ENCODE measurements at regions not wholly inside any gene's neighbourhood (a gene's known extent, or its start where the extent isn't known, plus 50 kb on each side); places are given as distances from the start of the nearest gene placed in this dataset.
"Not testable (repeated sequence)": the region's sequence is repeated elsewhere in the genome, so short reads cannot be mapped to it uniquely, and the experiment has no call there.

DNA sequence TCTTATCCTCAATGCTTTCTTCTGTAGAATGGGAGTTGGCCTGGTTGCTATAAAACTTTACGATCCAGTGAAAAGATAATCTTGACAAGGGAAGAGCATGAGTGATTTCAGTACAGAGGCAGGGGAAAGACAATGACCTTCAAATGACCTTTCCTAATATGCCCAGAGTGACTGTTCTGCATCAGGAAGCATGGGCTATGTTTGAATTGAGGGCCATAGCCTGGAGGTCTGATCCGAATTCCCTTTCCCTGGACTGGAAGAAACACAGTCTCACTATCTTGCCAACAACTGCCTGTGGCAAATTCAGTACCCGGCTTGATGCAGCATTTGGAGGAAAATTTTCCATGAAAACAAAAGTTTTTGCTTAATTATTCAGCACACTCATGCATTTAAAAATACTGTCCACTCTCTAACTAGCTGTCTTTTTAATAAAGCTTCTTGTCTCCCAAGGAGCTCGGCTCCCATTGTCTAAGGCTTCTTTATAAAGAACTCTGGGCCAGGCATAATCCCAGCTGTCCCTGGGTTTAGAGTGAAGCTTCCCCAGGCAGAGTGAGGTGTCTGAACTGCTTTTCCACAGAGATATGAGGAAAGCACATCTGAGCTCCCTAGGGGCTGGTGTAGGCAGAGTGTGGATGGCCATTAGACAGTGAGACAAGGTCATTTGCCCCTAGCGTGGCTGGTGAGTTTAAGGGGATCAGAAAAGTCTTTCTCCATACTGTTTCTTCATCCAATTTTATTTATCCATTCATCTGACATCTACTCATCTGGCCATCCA, 132.7 kb upstream of the CADM1 start:
- Mint-ChIP-seq H3K4me1 (ENCODE audit: unreplicated experiment) (no peaks in the 10 kb centered on the region), H3K9me3 (ENCODE audit: unreplicated experiment) (no peaks in the 10 kb centered on the region), H3K4me3 (ENCODE audit: unreplicated experiment) (no peak overlapping the region), H3K27ac (ENCODE audit: unreplicated experiment) (no peak overlapping the region), H3K36me3 (ENCODE audit: low read depth, unreplicated experiment) (no peaks in the 10 kb centered on the region), H3K27me3 (ENCODE audit: unreplicated experiment) (no peaks in the 10 kb centered on the region)
- TF ChIP-seq, protein P1, sequence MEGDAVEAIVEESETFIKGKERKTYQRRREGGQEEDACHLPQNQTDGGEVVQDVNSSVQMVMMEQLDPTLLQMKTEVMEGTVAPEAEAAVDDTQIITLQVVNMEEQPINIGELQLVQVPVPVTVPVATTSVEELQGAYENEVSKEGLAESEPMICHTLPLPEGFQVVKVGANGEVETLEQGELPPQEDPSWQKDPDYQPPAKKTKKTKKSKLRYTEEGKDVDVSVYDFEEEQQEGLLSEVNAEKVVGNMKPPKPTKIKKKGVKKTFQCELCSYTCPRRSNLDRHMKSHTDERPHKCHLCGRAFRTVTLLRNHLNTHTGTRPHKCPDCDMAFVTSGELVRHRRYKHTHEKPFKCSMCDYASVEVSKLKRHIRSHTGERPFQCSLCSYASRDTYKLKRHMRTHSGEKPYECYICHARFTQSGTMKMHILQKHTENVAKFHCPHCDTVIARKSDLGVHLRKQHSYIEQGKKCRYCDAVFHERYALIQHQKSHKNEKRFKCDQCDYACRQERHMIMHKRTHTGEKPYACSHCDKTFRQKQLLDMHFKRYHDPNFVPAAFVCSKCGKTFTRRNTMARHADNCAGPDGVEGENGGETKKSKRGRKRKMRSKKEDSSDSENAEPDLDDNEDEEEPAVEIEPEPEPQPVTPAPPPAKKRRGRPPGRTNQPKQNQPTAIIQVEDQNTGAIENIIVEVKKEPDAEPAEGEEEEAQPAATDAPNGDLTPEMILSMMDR (IDR thresholded peaks at IDR 0.05; ENCODE audit: unreplicated experiment) = no peak
- no peak for DNase-seq (ENCODE audit: low spot score)

GRCh38 chr11:115633977-115634376, 129.8 kb upstream of the CADM1 start:
- not testable (repeated sequence) for H3K27ac Mint-ChIP-seq (ENCODE audit: unreplicated experiment); H3K36me3 Mint-ChIP-seq (ENCODE audit: low read depth, unreplicated experiment); H3K4me3 Mint-ChIP-seq (ENCODE audit: unreplicated experiment); H3K9me3 Mint-ChIP-seq (ENCODE audit: unreplicated experiment); DNase-seq (ENCODE audit: low spot score); H3K27me3 Mint-ChIP-seq (ENCODE audit: unreplicated experiment); H3K4me1 Mint-ChIP-seq (ENCODE audit: unreplicated experiment)

GRCh38 chr11:115632061-115632460, 127.8 kb upstream of the CADM1 start:
- no peaks in the 10 kb centered on the region for H3K4me1 Mint-ChIP-seq (ENCODE audit: unreplicated experiment)
- H3K27me3 Mint-ChIP-seq (ENCODE audit: unreplicated experiment) = no peaks in the 10 kb centered on the region
- TF ChIP-seq, protein P1 (IDR thresholded peaks at IDR 0.05; ENCODE audit: unreplicated experiment) = no peak
- no peak overlapping the region for H3K4me3 Mint-ChIP-seq (ENCODE audit: unreplicated experiment)
- no peak for DNase-seq (ENCODE audit: low spot score)
- no peak overlapping the region for H3K27ac Mint-ChIP-seq (ENCODE audit: unreplicated experiment)
- H3K36me3 Mint-ChIP-seq (ENCODE audit: low read depth, unreplicated experiment) = no peaks in the 10 kb centered on the region
- H3K9me3 Mint-ChIP-seq (ENCODE audit: unreplicated experiment) = no peaks in the 10 kb centered on the region

DNA sequence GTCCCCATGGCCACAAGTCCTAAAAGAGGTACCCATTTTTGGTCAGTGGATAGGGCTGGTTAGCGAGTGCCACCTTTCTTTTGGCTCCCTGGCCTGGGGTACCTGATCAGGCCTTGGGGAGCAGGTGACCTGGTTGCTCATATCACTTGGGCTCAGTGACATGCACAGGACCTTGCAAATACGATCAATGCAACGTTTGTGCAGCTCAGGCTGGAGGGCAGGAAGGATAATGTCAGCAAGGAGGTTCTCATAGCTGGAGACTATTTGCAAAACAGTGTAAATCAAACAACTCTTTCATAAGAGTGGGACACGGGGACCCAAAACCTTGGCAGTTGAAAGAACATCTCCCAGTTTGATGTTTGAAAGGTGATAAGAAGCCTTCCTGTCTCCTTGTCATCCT, 127.4 kb upstream of the CADM1 start:
- Mint-ChIP-seq H3K36me3 (ENCODE audit: low read depth, unreplicated experiment) (no peaks in the 10 kb centered on the region), H3K9me3 (ENCODE audit: unreplicated experiment) (no peaks in the 10 kb centered on the region), H3K27me3 (ENCODE audit: unreplicated experiment) (no peaks in the 10 kb centered on the region), H3K4me1 (ENCODE audit: unreplicated experiment) (no peaks in the 10 kb centered on the region), H3K4me3 (ENCODE audit: unreplicated experiment) (no peak overlapping the region), H3K27ac (ENCODE audit: unreplicated experiment) (no peak overlapping the region)
- DNase-seq (ENCODE audit: low spot score) = no peak
- TF ChIP-seq, protein P1 (IDR thresholded peaks at IDR 0.05; ENCODE audit: unreplicated experiment) = no peak

GRCh38 chr11:115630214-115630613, 126.0 kb upstream of the CADM1 start:
- Mint-ChIP-seq H3K27ac (ENCODE audit: unreplicated experiment) (no peak overlapping the region), H3K4me1 (ENCODE audit: unreplicated experiment) (no peaks in the 10 kb centered on the region), H3K9me3 (ENCODE audit: unreplicated experiment) (no peaks in the 10 kb centered on the region), H3K27me3 (ENCODE audit: unreplicated experiment) (peaks cover 1% of the 10 kb centered on the region), H3K36me3 (ENCODE audit: low read depth, unreplicated experiment) (no peaks in the 10 kb centered on the region), H3K4me3 (ENCODE audit: unreplicated experiment) (no peak overlapping the region)
- no peak for DNase-seq (ENCODE audit: low spot score)
- TF ChIP-seq, protein P1 (IDR thresholded peaks at IDR 0.05; ENCODE audit: unreplicated experiment) = no peak

Measured in endothelial cell (in vitro differentiated cells).